Esophagus squamous epithelium (tissue), 4 donors: ENCODE measurements at regions not wholly inside any gene's neighbourhood (a gene's known extent, or its start where the extent isn't known, plus 50 kb on each side); places are given as distances from the start of the nearest gene placed in this dataset.

Experiments used
- POLR2A ChIP-seq, 4 donors: fragments of 450-650 bp; IDR thresholded peaks; one replicate each; pipeline ENCODE4 v1.6.1; 2017; ENCODE audit warnings: antibody characterized with exemption in 4 of 4, mild to moderate bottlenecking in 4 of 4, moderate library complexity in 3 of 4
- TF ChIP-seq, protein P1 (sequence below), 6 experiments: fragments of 450-650 bp in 4 of 6; fragments of 200-600 bp in 2 of 6; sonication (generic) in 2 of 6; IDR thresholded peaks; one replicate each; pipeline ENCODE4 v1.5.1; 2016 to 2019; ENCODE audit warnings: antibody characterized with exemption in 6 of 6, mild to moderate bottlenecking in 4 of 6, moderate library complexity in 4 of 6

DNA sequence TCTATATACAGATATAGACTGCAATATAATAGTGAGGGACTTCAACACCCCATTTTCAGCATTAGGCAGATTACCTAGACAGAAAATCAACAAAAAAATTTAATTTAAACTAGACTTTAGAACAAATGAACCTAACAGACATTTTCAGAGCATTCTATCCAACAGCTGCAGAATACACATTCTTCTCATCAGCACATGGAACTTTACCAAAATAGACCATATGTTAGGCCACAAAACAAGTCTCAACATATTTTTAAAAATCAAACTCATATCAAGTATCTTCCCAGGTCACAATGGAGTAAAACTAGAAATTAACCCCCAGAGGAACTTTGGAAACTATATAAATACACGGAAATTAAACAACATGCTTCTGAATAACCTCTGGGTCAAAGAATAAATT, 169.6 kb downstream of the MTERF1 start:
- TF ChIP-seq, protein P1, sequence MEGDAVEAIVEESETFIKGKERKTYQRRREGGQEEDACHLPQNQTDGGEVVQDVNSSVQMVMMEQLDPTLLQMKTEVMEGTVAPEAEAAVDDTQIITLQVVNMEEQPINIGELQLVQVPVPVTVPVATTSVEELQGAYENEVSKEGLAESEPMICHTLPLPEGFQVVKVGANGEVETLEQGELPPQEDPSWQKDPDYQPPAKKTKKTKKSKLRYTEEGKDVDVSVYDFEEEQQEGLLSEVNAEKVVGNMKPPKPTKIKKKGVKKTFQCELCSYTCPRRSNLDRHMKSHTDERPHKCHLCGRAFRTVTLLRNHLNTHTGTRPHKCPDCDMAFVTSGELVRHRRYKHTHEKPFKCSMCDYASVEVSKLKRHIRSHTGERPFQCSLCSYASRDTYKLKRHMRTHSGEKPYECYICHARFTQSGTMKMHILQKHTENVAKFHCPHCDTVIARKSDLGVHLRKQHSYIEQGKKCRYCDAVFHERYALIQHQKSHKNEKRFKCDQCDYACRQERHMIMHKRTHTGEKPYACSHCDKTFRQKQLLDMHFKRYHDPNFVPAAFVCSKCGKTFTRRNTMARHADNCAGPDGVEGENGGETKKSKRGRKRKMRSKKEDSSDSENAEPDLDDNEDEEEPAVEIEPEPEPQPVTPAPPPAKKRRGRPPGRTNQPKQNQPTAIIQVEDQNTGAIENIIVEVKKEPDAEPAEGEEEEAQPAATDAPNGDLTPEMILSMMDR (IDR thresholded peaks at IDR 0.05): no peak
- TF ChIP-seq POLR2A (IDR thresholded peaks at IDR 0.05): no peak
